GM13977 (cell line): ENCODE measurements at regions not wholly inside any gene's neighbourhood (a gene's known extent, or its start where the extent isn't known, plus 50 kb on each side); places are given as distances from the start of the nearest gene placed in this dataset.

Experiments used
- DNase-seq: peaks from one replicate; pipeline ENCODE4 v3.0.0; 2012; ENCODE audit warnings: low spot score
- in situ Hi-C: fragments of 300-500 bp; cut with MboI; formaldehyde crosslinking; loops from one replicate; pipeline ENCODE4 v1.12.0; 2022; ENCODE audit warnings: low sequenced_read_pairs, low pct_unique_long_range_greater_than_20kb, mixed read lengths, inconsistent platforms; ENCODE audit not compliant: unreplicated experiment
- TF ChIP-seq, protein P1 (sequence below): IDR thresholded peaks from 2 replicates; pipeline ENCODE4 v1.5.1; 2012; ENCODE audit warnings: mild to moderate bottlenecking, control low read depth; ENCODE audit not compliant: insufficient read depth; ENCODE audit errors: extremely low read depth, missing control alignments

- TF ChIP-seq, protein P1, sequence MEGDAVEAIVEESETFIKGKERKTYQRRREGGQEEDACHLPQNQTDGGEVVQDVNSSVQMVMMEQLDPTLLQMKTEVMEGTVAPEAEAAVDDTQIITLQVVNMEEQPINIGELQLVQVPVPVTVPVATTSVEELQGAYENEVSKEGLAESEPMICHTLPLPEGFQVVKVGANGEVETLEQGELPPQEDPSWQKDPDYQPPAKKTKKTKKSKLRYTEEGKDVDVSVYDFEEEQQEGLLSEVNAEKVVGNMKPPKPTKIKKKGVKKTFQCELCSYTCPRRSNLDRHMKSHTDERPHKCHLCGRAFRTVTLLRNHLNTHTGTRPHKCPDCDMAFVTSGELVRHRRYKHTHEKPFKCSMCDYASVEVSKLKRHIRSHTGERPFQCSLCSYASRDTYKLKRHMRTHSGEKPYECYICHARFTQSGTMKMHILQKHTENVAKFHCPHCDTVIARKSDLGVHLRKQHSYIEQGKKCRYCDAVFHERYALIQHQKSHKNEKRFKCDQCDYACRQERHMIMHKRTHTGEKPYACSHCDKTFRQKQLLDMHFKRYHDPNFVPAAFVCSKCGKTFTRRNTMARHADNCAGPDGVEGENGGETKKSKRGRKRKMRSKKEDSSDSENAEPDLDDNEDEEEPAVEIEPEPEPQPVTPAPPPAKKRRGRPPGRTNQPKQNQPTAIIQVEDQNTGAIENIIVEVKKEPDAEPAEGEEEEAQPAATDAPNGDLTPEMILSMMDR: no peak
- no peak for DNase-seq
- in situ Hi-C loops: no loop called here
These were observed 818.6 kb upstream of the RAB6C start for GRCh38 chr2:129160879-129161278.

DNA sequence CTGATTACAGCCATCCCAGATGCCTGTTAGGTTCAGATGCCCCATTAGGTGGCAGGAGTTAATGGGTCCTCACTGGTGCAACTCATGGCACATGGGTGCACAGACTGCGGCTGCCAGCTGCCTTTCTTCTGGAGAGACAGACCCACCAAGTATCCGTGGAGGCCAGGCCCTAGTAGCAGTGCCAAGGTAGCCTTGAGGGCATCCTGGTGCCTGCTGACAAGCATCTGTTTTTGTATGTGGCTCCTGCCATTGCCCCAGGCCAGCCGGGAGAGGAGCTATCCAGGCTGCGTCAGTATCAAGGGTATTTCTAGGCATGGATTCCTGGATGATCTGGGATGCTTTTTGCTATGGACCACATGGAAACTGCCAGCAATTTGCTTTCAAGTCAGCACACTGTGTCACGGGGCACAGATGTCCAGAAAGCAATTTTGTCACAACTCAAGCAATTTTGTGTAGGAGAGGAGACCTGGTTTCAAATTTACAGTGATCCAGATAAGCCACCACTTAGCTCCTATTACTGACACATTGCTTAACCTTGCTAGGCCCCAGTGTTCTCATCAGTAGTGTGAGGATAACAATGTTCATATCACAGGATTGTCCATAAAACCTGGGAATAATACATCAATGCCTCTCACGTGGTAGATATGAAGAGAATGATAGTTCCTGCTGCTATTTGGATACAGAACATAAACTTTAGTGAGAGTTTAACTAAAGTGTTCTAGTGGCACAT, 815.1 kb upstream of the RAB6C start:
- in situ Hi-C loops: no loop called here
- DNase-seq: no peak
- TF ChIP-seq, protein P1: no peak

GRCh38 chr2:129165006-129165405, 814.5 kb upstream of the RAB6C start:
- in situ Hi-C loops: no loop called here
- TF ChIP-seq, protein P1: no peak
- no peak for DNase-seq

- no peak for DNase-seq
- TF ChIP-seq, protein P1: no peak
- in situ Hi-C loops: no loop called here
These were observed 812.0 kb upstream of the RAB6C start for GRCh38 chr2:129167456-129167855.

DNA sequence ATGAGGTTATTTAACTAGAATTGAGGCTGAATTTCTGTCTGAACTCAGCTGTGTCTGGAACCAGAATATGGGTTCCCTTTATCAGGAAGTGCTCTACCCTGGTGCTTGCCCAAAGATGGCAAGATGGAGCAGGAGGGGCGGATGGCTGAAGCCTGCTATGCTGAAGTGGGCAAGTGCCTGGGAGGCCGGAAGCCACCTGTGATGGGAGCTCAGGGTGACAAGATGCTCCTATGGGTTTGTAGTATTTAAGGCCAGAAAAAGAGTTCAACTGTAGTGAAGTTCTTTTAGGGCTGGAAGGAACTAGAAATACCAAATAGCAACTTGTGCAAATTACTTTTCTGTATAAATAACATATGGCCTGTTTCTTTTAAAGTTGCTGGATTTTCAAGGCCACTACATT, 808.9 kb upstream of the RAB6C start:
- TF ChIP-seq, protein P1: no peak
- in situ Hi-C loops: no loop called here
- no peak for DNase-seq

DNA sequence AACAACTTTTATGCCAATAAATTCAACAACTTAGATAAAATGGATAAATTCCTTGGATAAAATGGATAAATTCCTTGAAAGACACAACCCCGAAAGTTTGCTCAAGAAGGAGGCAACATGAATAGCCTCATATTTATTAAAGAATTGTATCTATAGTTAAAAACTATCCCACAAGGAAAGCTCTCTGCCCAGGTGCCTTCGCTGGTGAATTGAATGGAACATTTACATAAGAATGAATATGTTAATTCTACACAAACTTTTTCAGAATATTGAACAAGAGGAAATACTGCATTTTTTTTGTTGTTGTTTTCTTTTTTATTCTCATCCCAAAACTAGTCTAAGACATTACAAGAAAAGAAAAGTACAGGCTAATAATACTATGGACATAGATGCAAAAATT, 805.3 kb upstream of the RAB6C start:
- in situ Hi-C loops: no loop called here
- TF ChIP-seq, protein P1: no peak

More for the DNA sequence above, 805.3 kb upstream of the RAB6C start:
- DNase-seq: no peak
